Small intestine (tissue), 7 donors: ENCODE measurements at regions not wholly inside any gene's neighbourhood (a gene's known extent, or its start where the extent isn't known, plus 50 kb on each side); places are given as distances from the start of the nearest gene placed in this dataset.

Experiments used
- DNase-seq, 2 donors: peaks; one replicate each; pipeline versions ENCODE4 v3.0.0 to v3.0.0-alpha.2; 2013
- FAIRE-seq: peaks from 2 replicates; lab custom pipeline; 2012; peaks lifted over from hg19 to GRCh38; lab: Jason Lieb, UNC
- H3K27ac ChIP-seq, 3 donors: one replicate each; pipeline ENCODE4 v1.5.1; 2013; ENCODE audit warnings: low read length in 2 of 3, mild to moderate bottlenecking in 2 of 3, control low read depth in 1 of 3, inconsistent platforms in 1 of 3, low read depth in 1 of 3, moderate library complexity in 1 of 3
- H3K27me3 ChIP-seq, 3 donors: one replicate each; pipeline ENCODE4 v1.6.1; 2013; ENCODE audit warnings: low read length in 3 of 3, inconsistent platforms in 1 of 3; ENCODE audit not compliant: control insufficient read depth in 3 of 3, insufficient read depth in 3 of 3
- H3K36me3 ChIP-seq, 3 donors: one replicate each; pipeline ENCODE4 v1.6.1; 2013; ENCODE audit warnings: low read length in 3 of 3, inconsistent platforms in 1 of 3, low read depth in 1 of 3, mild to moderate bottlenecking in 1 of 3, moderate library complexity in 1 of 3; ENCODE audit not compliant: control insufficient read depth in 3 of 3, insufficient read depth in 2 of 3
- H3K4me1 ChIP-seq, 3 donors: one replicate each; pipeline ENCODE4 v1.6.1; 2013; ENCODE audit warnings: low read length in 2 of 3, inconsistent platforms in 1 of 3, low read depth in 1 of 3, mild to moderate bottlenecking in 1 of 3, moderate library complexity in 1 of 3; ENCODE audit not compliant: control insufficient read depth in 3 of 3, insufficient read depth in 2 of 3
- H3K4me3 ChIP-seq, 3 donors: one replicate each; pipeline ENCODE4 v1.5.1; 2013; ENCODE audit warnings: low read length in 3 of 3, control low read depth in 1 of 3, inconsistent platforms in 1 of 3, low read depth in 1 of 3, mild to moderate bottlenecking in 1 of 3, moderate library complexity in 1 of 3
- H3K9me3 ChIP-seq, 2 donors: one replicate each; pipeline ENCODE4 v1.6.1; 2013; ENCODE audit warnings: low read depth in 1 of 2, low read length in 1 of 2; ENCODE audit not compliant: control insufficient read depth in 2 of 2, insufficient read depth in 1 of 2
- WGBS, 3 donors: extraction: QIAGEN DNeasy Blood & Tissue Kit; methylation state at CpG; one replicate each; pipeline ENCODE4 v1.1.7; 2013; 5-methylcytosine and 5-hydroxymethylcytosine counted together
- donor health status: healthy with polysubstance abuse.
- donor health status: control.
- donor health status: control.
- donor health status: Bipolar disorder and iron deficiency.
- donor health status: healthy.

DNA sequence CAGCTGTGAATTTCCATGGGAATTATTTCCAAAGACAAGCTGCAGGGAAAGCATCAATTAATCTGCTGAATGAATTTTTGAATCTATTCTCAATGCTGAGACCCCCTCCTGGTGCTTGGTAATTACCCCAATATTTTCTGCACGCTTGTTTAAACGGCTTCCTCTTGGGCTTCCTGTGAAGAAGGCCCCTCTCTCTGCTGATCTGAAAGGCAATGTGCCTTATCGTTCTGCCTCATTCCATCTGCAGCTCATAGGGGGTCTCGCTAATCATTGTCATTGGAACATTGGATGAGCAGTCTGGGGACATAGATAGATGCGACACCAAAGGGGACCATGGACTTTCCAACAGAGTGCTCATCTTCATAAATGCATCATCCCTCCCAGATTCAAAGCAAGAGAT is 851.6 kb downstream of the PDHA2 start:
- 86 to 91% (median 86%) methylated on average over 5 of the region's 5 CpGs for WGBS, 3 donors
- DNase-seq = no peak
- Histone ChIP-seq H3K27ac (no peak overlapping the region), H3K9me3 (no peaks in the 10 kb centered on the region), H3K27me3 (no peaks in the 10 kb centered on the region), H3K4me1 (no peaks in the 10 kb centered on the region), H3K36me3 (no peaks in the 10 kb centered on the region), H3K4me3 (no peak overlapping the region)
- no peak for FAIRE-seq

DNA sequence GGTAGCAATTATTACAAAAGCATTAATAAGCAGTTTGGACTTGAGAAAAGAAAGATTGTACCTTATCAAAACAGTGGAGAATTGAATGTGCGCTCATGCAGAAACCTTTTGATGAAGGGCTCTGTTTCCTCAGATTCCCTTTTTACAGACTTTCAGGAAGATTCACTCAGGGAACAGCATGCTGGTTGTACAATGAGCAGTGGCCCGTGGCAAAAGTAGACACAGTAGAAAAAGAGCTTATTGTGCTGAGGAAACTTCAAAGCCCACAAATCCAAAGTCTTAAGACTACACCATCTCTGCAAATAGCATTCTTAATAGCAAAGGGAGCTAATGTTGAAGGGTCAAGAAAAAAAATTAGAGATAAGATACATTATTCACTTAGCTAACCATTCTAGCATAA is 858.9 kb downstream of the PDHA2 start:
- Histone ChIP-seq H3K9me3 (no peaks in the 10 kb centered on the region), H3K27me3 (no peaks in the 10 kb centered on the region), H3K4me3 (no peak overlapping the region), H3K27ac (no peak overlapping the region), H3K4me1 (no peaks in the 10 kb centered on the region), H3K36me3 (no peaks in the 10 kb centered on the region)
- 55 to 75% (median 63%) methylated on average over 2 of the region's 2 CpGs for WGBS, 3 donors
- DNase-seq (no peak), FAIRE-seq (no peak)

DNA sequence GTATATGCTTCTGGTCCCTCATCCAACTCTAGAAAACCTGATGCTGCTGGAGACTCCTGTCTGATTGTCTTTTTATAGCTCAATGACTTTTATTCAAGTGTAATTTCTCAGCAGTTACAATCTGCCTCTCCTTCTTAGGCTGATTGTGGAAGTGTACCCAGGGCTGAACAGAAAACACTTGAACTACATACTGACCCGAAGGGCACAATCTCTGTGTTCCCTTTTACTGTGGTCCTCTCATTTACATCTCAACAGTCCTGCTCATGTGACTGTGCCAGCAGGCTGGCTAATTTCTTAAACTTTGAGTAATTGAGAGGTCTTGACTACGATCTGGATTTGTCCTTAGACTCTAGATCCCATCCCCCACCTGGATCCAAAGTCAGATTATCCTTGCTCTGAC is 863.4 kb downstream of the PDHA2 start:
- no peaks in the 10 kb centered on the region for H3K36me3 ChIP-seq
- H3K4me1 ChIP-seq = no peaks in the 10 kb centered on the region
- no peak for FAIRE-seq
- H3K27me3 ChIP-seq = no peaks in the 10 kb centered on the region
- 58 to 69% (median 61%) methylated on average over 2 of the region's 2 CpGs for WGBS, 3 donors
- H3K27ac ChIP-seq = no peak overlapping the region
- H3K9me3 ChIP-seq = no peaks in the 10 kb centered on the region
- H3K4me3 ChIP-seq = no peak overlapping the region
- DNase-seq = no peak

DNA sequence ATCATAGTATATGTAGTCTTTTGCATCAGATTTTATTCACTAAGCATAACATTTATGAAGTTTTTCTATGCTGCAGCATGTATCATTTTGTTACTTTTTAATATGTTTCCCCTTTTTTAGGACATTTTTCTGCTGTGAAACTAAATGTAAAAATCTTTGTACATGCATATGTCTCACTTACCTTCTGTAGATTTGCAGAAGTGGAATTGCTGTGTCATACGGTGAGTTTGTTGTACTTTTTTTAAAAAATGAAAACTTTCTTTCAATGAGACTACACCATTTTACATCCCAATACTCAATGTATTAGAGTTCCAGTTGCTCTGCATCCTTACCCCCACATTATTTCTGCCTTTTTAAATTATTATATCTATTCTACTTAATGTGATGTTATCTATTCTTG is 868.9 kb downstream of the PDHA2 start:
- H3K9me3 ChIP-seq = no peaks in the 10 kb centered on the region
- no peak overlapping the region for H3K4me3 ChIP-seq
- DNase-seq (no peak), FAIRE-seq (no peak)
- H3K27me3 ChIP-seq = no peaks in the 10 kb centered on the region
- no peaks in the 10 kb centered on the region for H3K4me1 ChIP-seq
- 70 to 88% (median 79%) methylated on average over 1 of the region's 1 CpG for WGBS, 3 donors
- H3K27ac ChIP-seq = no peak overlapping the region
- H3K36me3 ChIP-seq = no peaks in the 10 kb centered on the region

DNA sequence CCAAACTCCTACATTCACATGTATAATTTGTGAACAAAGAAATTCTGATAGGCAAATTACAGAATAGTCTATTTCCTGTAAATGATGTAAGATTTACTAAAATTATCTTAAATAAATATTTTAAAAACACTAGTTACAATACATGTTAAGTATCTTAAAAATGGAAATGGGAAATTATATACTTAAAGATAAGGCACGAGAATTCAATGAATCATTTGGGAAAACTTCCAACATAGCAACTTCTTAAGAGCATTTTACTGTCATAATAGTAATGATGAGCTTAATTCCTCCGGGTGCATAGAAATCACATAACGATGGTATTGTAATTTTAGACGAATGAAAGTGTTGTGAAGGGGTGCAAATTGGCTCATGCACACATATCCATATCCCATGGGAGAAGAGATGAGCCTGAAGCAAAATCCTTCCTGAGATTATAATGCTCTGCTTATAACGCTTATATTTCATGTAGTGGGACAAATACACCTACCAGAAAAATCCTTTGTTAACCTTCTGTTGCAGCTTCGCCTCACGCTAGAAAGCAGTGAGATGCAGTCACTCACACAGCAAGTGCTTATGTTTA is 873.5 kb downstream of the PDHA2 start:
- DNase-seq (no peak), FAIRE-seq (no peak)
- H3K27ac ChIP-seq = no peak overlapping the region
- H3K27me3 ChIP-seq = no peaks in the 10 kb centered on the region
- no peak overlapping the region for H3K4me3 ChIP-seq
- no peaks in the 10 kb centered on the region for H3K36me3 ChIP-seq
- 73 to 79% (median 75%) methylated on average over 7 of the region's 7 CpGs for WGBS, 3 donors
- H3K9me3 ChIP-seq = no peaks in the 10 kb centered on the region
- H3K4me1 ChIP-seq = no peaks in the 10 kb centered on the region

- Histone ChIP-seq H3K9me3 (peaks cover 0 to 7% of the 10 kb centered on the region in 2 donors), H3K27ac (no peak overlapping the region), H3K27me3 (no peaks in the 10 kb centered on the region), H3K4me3 (no peak overlapping the region), H3K4me1 (no peaks in the 10 kb centered on the region), H3K36me3 (no peaks in the 10 kb centered on the region)
- DNase-seq = no peak
- FAIRE-seq = no peak
These were observed 889.7 kb downstream of the PDHA2 start for GRCh38 chr4:96729641-96730040.

GRCh38 chr4:96730432-96730831 is 890.5 kb downstream of the PDHA2 start:
- no peak overlapping the region for H3K4me3 ChIP-seq
- H3K4me1 ChIP-seq = no peaks in the 10 kb centered on the region
- H3K36me3 ChIP-seq = no peaks in the 10 kb centered on the region
- DNase-seq (no peak), FAIRE-seq (no peak)
- WGBS, 3 donors = 73 to 82% (median 73%) methylated on average over 3 of the region's 3 CpGs
- H3K9me3 ChIP-seq = peaks cover 0 to 7% of the 10 kb centered on the region in 2 donors
- H3K27me3 ChIP-seq = no peaks in the 10 kb centered on the region
- H3K27ac ChIP-seq = no peak overlapping the region

GRCh38 chr4:96736352-96736889 is 896.5 kb downstream of the PDHA2 start:
- Histone ChIP-seq H3K4me1 (no peaks in the 10 kb centered on the region), H3K27me3 (no peaks in the 10 kb centered on the region), H3K4me3 (no peak overlapping the region), H3K27ac (no peak overlapping the region), H3K36me3 (no peaks in the 10 kb centered on the region), H3K9me3 (peaks cover 0 to 7% of the 10 kb centered on the region in 2 donors)
- 65 to 77% (median 76%) methylated on average over 2 of the region's 2 CpGs for whole genome bisulfite sequencing, 3 donors
- no peak for DNase-seq
- FAIRE-seq = no peak

GRCh38 chr4:96739101-96739500 is 899.2 kb downstream of the PDHA2 start:
- no peaks in the 10 kb centered on the region for H3K36me3 ChIP-seq
- H3K9me3 ChIP-seq = peaks cover 2 to 7% of the 10 kb centered on the region in 2 donors
- H3K27me3 ChIP-seq = no peaks in the 10 kb centered on the region
- no peak for FAIRE-seq
- no peak for DNase-seq
- no peaks in the 10 kb centered on the region for H3K4me1 ChIP-seq
- no peak overlapping the region for H3K4me3 ChIP-seq
- no peak overlapping the region for H3K27ac ChIP-seq
